22Rv1 (cell line): ENCODE measurements at regions not wholly inside any gene's neighbourhood (a gene's known extent, or its start where the extent isn't known, plus 50 kb on each side); places are given as distances from the start of the nearest gene placed in this dataset.

Experiments
- CTCF ChIP-seq: fragments of 450-650 bp; IDR thresholded peaks from 2 replicates; pipeline ENCODE4 v1.5.1; 2017; ENCODE audit warnings: mild to moderate bottlenecking
- ZFX ChIP-seq: fragments of 450-650 bp; IDR thresholded peaks from 2 replicates; pipeline ENCODE4 v1.6.1; 2017; ENCODE audit warnings: antibody characterized with exemption, borderline replicate concordance

- TF ChIP-seq CTCF: no peak
- no peak for TF ChIP-seq ZFX
Observed at GRCh38 chr7:101747879-101748345, 69.5 kb upstream of the CUX1 start.
